Natural killer cell (primary cell): ENCODE measurements at regions not wholly inside any gene's neighbourhood (a gene's known extent, or its start where the extent isn't known, plus 50 kb on each side); places are given as distances from the start of the nearest gene placed in this dataset.

Experiments used
- ATAC-seq, 3 donors: fragments of 150-1000 bp in 2 of 3; fragments of 200-7000 bp in 1 of 3; cut with Tn5 transposase; 1 replicate in 1 of 3; 2 replicates in 2 of 3; pipeline ENCODE4 v1.10.0; 2021; ENCODE audit warnings: mild to moderate bottlenecking in 2 of 3, moderate library complexity in 2 of 3
- DNase-seq, 2 donors: peaks; one replicate each; pipeline versions ENCODE4 v3.0.0 to v3.0.0-alpha.2; 2013 to 2021; ENCODE audit warnings: mixed read lengths in 1 of 2
- H3K27ac ChIP-seq: one replicate; pipeline ENCODE4 v1.5.1; 2013; ENCODE audit warnings: mild to moderate bottlenecking, low read length
- H3K27me3 ChIP-seq: one replicate; pipeline ENCODE4 v1.6.1; 2013; ENCODE audit warnings: low read length; ENCODE audit not compliant: control insufficient read depth, insufficient read depth
- H3K36me3 ChIP-seq: one replicate; pipeline ENCODE4 v1.6.1; 2013; ENCODE audit warnings: low read length; ENCODE audit not compliant: control insufficient read depth, insufficient read depth
- H3K4me1 ChIP-seq: one replicate; pipeline ENCODE4 v1.6.1; 2013; ENCODE audit warnings: low read length; ENCODE audit not compliant: control insufficient read depth, insufficient read depth
- H3K4me3 ChIP-seq: one replicate; pipeline ENCODE4 v1.5.1; 2013; ENCODE audit warnings: low read length
- H3K9me3 ChIP-seq: one replicate; pipeline ENCODE4 v1.6.1; 2013; ENCODE audit warnings: low read length; ENCODE audit not compliant: control insufficient read depth, insufficient read depth
- H3K27ac Mint-ChIP-seq, 2 donors: one replicate each; pipeline ENCODE4 v1.8.0; 2022; ENCODE audit warnings: mild to moderate bottlenecking in 2 of 2, mixed read lengths in 2 of 2, moderate library complexity in 1 of 2
- H3K27me3 Mint-ChIP-seq, 2 donors: one replicate each; pipeline ENCODE4 v1.8.0; 2022; ENCODE audit warnings: low read depth in 2 of 2, mixed read lengths in 2 of 2
- H3K36me3 Mint-ChIP-seq: one replicate; pipeline ENCODE4 v1.8.0; 2022; ENCODE audit warnings: mixed read lengths
- H3K4me1 Mint-ChIP-seq, 2 donors: one replicate each; pipeline ENCODE4 v1.8.0; 2022; ENCODE audit warnings: mixed read lengths in 2 of 2
- H3K4me3 Mint-ChIP-seq: one replicate; pipeline ENCODE4 v1.8.0; 2022; ENCODE audit warnings: mild to moderate bottlenecking, moderate library complexity, mixed read lengths
- H3K9me3 Mint-ChIP-seq, 2 donors: one replicate each; pipeline ENCODE4 v1.8.0; 2022; ENCODE audit warnings: mixed read lengths in 2 of 2
- CTCF ChIP-seq: fragments of 200-600 bp; IDR thresholded peaks from one replicate; pipeline ENCODE4 v1.8.0; 2022; ENCODE audit warnings: antibody characterized with exemption
- WGBS: methylation state at CpG from one replicate; pipeline ENCODE4 v1.1.7; 2013; ENCODE audit warnings: missing lambda C conversion rate; ENCODE audit not compliant: insufficient coverage; 5-methylcytosine and 5-hydroxymethylcytosine counted together
- intact Hi-C: fragments of 100-400 bp; cut with micrococcal nuclease; formaldehyde crosslinking; loops from one replicate; pipeline ENCODE4 v1.14.2; 2022

DNA sequence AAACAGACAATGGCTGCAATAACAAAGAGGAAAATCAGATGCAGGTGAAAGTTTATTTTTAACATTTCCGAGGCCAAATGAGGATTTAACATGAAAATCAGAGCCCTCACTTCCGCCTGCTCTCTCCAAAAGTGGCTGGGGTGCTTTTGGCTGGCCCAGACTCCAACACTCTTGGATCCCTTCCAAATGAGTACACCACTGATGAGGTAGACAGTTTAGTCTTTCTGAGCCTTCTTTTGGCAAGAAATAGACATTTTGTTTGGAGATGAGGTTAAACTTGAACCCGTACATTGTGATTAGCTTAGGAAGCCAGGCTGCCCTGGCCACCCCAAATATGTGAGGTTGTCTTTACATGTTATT, 51.0 kb upstream of the TRA2B start:
- Histone ChIP-seq H3K36me3 (no peaks in the 10 kb centered on the region), H3K4me3 (no peak overlapping the region), H3K4me1 (peaks cover 2% of the 10 kb centered on the region), H3K27me3 (peaks cover 3% of the 10 kb centered on the region), H3K9me3 (no peaks in the 10 kb centered on the region), H3K27ac (no peak overlapping the region)
- H3K36me3 Mint-ChIP-seq, result no peaks in the 10 kb centered on the region
- H3K9me3 Mint-ChIP-seq, result no peaks in the 10 kb centered on the region
- WGBS, result 87% methylated on average over 3 of the region's 3 CpGs
- H3K4me3 Mint-ChIP-seq, result no peak overlapping the region
- DNase-seq, result no peak
- intact Hi-C loops, result loop anchor here (10.0 kb wide), 1 partner anchor 836 kb away; no protein-coding TSS in a partner anchor
- ATAC-seq, result no peak
- no peak for TF ChIP-seq CTCF
- peaks cover 9 to 26% of the 10 kb centered on the region in 2 donors for H3K27me3 Mint-ChIP-seq
- no peak overlapping the region for H3K27ac Mint-ChIP-seq
- no peaks in the 10 kb centered on the region for H3K4me1 Mint-ChIP-seq

- H3K36me3 Mint-ChIP-seq, result no peaks in the 10 kb centered on the region
- H3K27me3 Mint-ChIP-seq, result peaks cover 11 to 26% of the 10 kb centered on the region in 2 donors
- TF ChIP-seq CTCF, result no peak
- peaks cover 5% of the 10 kb centered on the region in 2 donors for H3K4me1 Mint-ChIP-seq
- H3K36me3 ChIP-seq, result no peaks in the 10 kb centered on the region
- DNase-seq, result no peak
- no peak for ATAC-seq
- H3K27ac ChIP-seq, result no peak overlapping the region
- no peak overlapping the region for H3K27ac Mint-ChIP-seq
- no peaks in the 10 kb centered on the region for H3K9me3 Mint-ChIP-seq
- H3K27me3 ChIP-seq, result peaks cover 8% of the 10 kb centered on the region
- intact Hi-C loops, result loop anchor here (10.0 kb wide), 1 partner anchor 837 kb away; no protein-coding TSS in a partner anchor
- no peaks in the 10 kb centered on the region for H3K9me3 ChIP-seq
- no peak overlapping the region for H3K4me3 Mint-ChIP-seq
- no peak overlapping the region for H3K4me3 ChIP-seq
- peaks cover 7% of the 10 kb centered on the region for H3K4me1 ChIP-seq
- WGBS, result 92% methylated on average over 2 of the region's 3 CpGs
Measured at GRCh38 chr3:185988080-185988815, 50.4 kb upstream of the TRA2B start.
